ENCODE measurements at regions not wholly inside any gene's neighbourhood (a gene's known extent, or its start where the extent isn't known, plus 50 kb on each side); places are given as distances from the start of the nearest gene placed in this dataset.

GRCh38 chr13:85255978-85256377, 543.2 kb downstream of the SLITRK6 start:
- no peak overlapping the region for H3K4me3 ChIP-seq (ENCODE audit: insufficient read depth, low read depth, low read length)
- DNase-seq = no peak
- H3K27me3 ChIP-seq (ENCODE audit: control insufficient read depth, insufficient read depth, low read length) = no peaks in the 10 kb centered on the region
- no peaks in the 10 kb centered on the region for H3K36me3 ChIP-seq (replicated peaks; ENCODE audit: control insufficient read depth, insufficient read depth, low read length)

GRCh38 chr13:85254641-85255040, 544.6 kb downstream of the SLITRK6 start:
- no peaks in the 10 kb centered on the region for H3K27me3 ChIP-seq (ENCODE audit: control insufficient read depth, insufficient read depth, low read length)
- no peak overlapping the region for H3K4me3 ChIP-seq (ENCODE audit: insufficient read depth, low read depth, low read length)
- DNase-seq = no peak
- H3K36me3 ChIP-seq (replicated peaks; ENCODE audit: control insufficient read depth, insufficient read depth, low read length) = no peaks in the 10 kb centered on the region

GRCh38 chr13:85249151-85249550, 550.1 kb downstream of the SLITRK6 start:
- DNase-seq = no peak
- H3K36me3 ChIP-seq (replicated peaks; ENCODE audit: control insufficient read depth, insufficient read depth, low read length) = no peaks in the 10 kb centered on the region
- no peaks in the 10 kb centered on the region for H3K27me3 ChIP-seq (ENCODE audit: control insufficient read depth, insufficient read depth, low read length)
- H3K4me3 ChIP-seq (ENCODE audit: insufficient read depth, low read depth, low read length) = no peak overlapping the region

GRCh38 chr13:85247780-85248179, 551.4 kb downstream of the SLITRK6 start:
- no peak for DNase-seq
- Histone ChIP-seq H3K27me3 (ENCODE audit: control insufficient read depth, insufficient read depth, low read length) (no peaks in the 10 kb centered on the region), H3K4me3 (ENCODE audit: insufficient read depth, low read depth, low read length) (no peak overlapping the region), H3K36me3 (replicated peaks; ENCODE audit: control insufficient read depth, insufficient read depth, low read length) (no peaks in the 10 kb centered on the region)

GRCh38 chr13:85243831-85244230, 555.4 kb downstream of the SLITRK6 start:
- Histone ChIP-seq H3K27me3 (ENCODE audit: control insufficient read depth, insufficient read depth, low read length) (no peaks in the 10 kb centered on the region), H3K4me3 (ENCODE audit: insufficient read depth, low read depth, low read length) (no peak overlapping the region), H3K36me3 (replicated peaks; ENCODE audit: control insufficient read depth, insufficient read depth, low read length) (no peaks in the 10 kb centered on the region)
- DNase-seq = no peak

GRCh38 chr13:85241060-85241459, 558.2 kb downstream of the SLITRK6 start:
- Histone ChIP-seq H3K27me3 (ENCODE audit: control insufficient read depth, insufficient read depth, low read length) (no peaks in the 10 kb centered on the region), H3K36me3 (replicated peaks; ENCODE audit: control insufficient read depth, insufficient read depth, low read length) (no peaks in the 10 kb centered on the region), H3K4me3 (ENCODE audit: insufficient read depth, low read depth, low read length) (no peak overlapping the region)
- DNase-seq = no peak

- no peaks in the 10 kb centered on the region for H3K27me3 ChIP-seq (ENCODE audit: control insufficient read depth, insufficient read depth, low read length)
- no peak for DNase-seq
Observed at GRCh38 chr13:85236413-85236812, 562.8 kb downstream of the SLITRK6 start.

GRCh38 chr13:85230691-85231093, 568.5 kb downstream of the SLITRK6 start:
- Histone ChIP-seq H3K36me3 (replicated peaks; ENCODE audit: control insufficient read depth, insufficient read depth, low read length) (no peaks in the 10 kb centered on the region), H3K27me3 (ENCODE audit: control insufficient read depth, insufficient read depth, low read length) (no peaks in the 10 kb centered on the region), H3K4me3 (ENCODE audit: insufficient read depth, low read depth, low read length) (no peak overlapping the region)
- DNase-seq = no peak

More at GRCh38 chr13:85236413-85236812, 562.8 kb downstream of the SLITRK6 start:
- H3K4me3 ChIP-seq (ENCODE audit: insufficient read depth, low read depth, low read length) = no peak overlapping the region
- no peaks in the 10 kb centered on the region for H3K36me3 ChIP-seq (replicated peaks; ENCODE audit: control insufficient read depth, insufficient read depth, low read length)

GRCh38 chr13:85228692-85229091, 570.5 kb downstream of the SLITRK6 start:
- DNase-seq = no peak
- H3K4me3 ChIP-seq (ENCODE audit: insufficient read depth, low read depth, low read length) = no peak overlapping the region
- no peaks in the 10 kb centered on the region for H3K36me3 ChIP-seq (replicated peaks; ENCODE audit: control insufficient read depth, insufficient read depth, low read length)
- no peaks in the 10 kb centered on the region for H3K27me3 ChIP-seq (ENCODE audit: control insufficient read depth, insufficient read depth, low read length)

GRCh38 chr13:85223883-85224656, 575.1 kb downstream of the SLITRK6 start:
- Histone ChIP-seq H3K36me3 (replicated peaks; ENCODE audit: control insufficient read depth, insufficient read depth, low read length) (no peaks in the 10 kb centered on the region), H3K4me3 (ENCODE audit: insufficient read depth, low read depth, low read length) (no peak overlapping the region), H3K27me3 (ENCODE audit: control insufficient read depth, insufficient read depth, low read length) (no peaks in the 10 kb centered on the region)
- DNase-seq = no peak

GRCh38 chr13:85216576-85216975, 582.6 kb downstream of the SLITRK6 start:
- Histone ChIP-seq H3K4me3 (ENCODE audit: insufficient read depth, low read depth, low read length) (no peak overlapping the region), H3K36me3 (replicated peaks; ENCODE audit: control insufficient read depth, insufficient read depth, low read length) (no peaks in the 10 kb centered on the region), H3K27me3 (ENCODE audit: control insufficient read depth, insufficient read depth, low read length) (no peaks in the 10 kb centered on the region)
- DNase-seq = no peak

- Histone ChIP-seq H3K36me3 (replicated peaks; ENCODE audit: control insufficient read depth, insufficient read depth, low read length) (no peaks in the 10 kb centered on the region), H3K27me3 (ENCODE audit: control insufficient read depth, insufficient read depth, low read length) (no peaks in the 10 kb centered on the region), H3K4me3 (ENCODE audit: insufficient read depth, low read depth, low read length) (no peak overlapping the region)
- no peak for DNase-seq
Observed at GRCh38 chr13:85212692-85213091, 586.5 kb downstream of the SLITRK6 start.

GRCh38 chr13:85204668-85205344, 594.4 kb downstream of the SLITRK6 start:
- Histone ChIP-seq H3K27me3 (ENCODE audit: control insufficient read depth, insufficient read depth, low read length) (no peaks in the 10 kb centered on the region), H3K36me3 (replicated peaks; ENCODE audit: control insufficient read depth, insufficient read depth, low read length) (no peaks in the 10 kb centered on the region), H3K4me3 (ENCODE audit: insufficient read depth, low read depth, low read length) (no peak overlapping the region)
- peak; percentile 5 for DNase-seq

GRCh38 chr13:85197431-85197830, 601.8 kb downstream of the SLITRK6 start:
- DNase-seq = no peak
- Histone ChIP-seq H3K27me3 (ENCODE audit: control insufficient read depth, insufficient read depth, low read length) (no peaks in the 10 kb centered on the region), H3K4me3 (ENCODE audit: insufficient read depth, low read depth, low read length) (no peak overlapping the region), H3K36me3 (replicated peaks; ENCODE audit: control insufficient read depth, insufficient read depth, low read length) (no peaks in the 10 kb centered on the region)

GRCh38 chr13:85194482-85194881, 604.7 kb downstream of the SLITRK6 start:
- no peak for DNase-seq
- Histone ChIP-seq H3K4me3 (ENCODE audit: insufficient read depth, low read depth, low read length) (no peak overlapping the region), H3K27me3 (ENCODE audit: control insufficient read depth, insufficient read depth, low read length) (no peaks in the 10 kb centered on the region), H3K36me3 (replicated peaks; ENCODE audit: control insufficient read depth, insufficient read depth, low read length) (no peaks in the 10 kb centered on the region)
